BLaER1 (cell line): ENCODE measurements at regions not wholly inside any gene's neighbourhood (a gene's known extent, or its start where the extent isn't known, plus 50 kb on each side); places are given as distances from the start of the nearest gene placed in this dataset.

Source experiments
- H3K27ac ChIP-seq: shearing (Covaris generic); formaldehyde crosslinking; 2 replicates; pipeline ENCODE4 v1.8.1; 2022
- H3K27me3 ChIP-seq: shearing (Covaris generic); formaldehyde crosslinking; 2 replicates; pipeline ENCODE4 v1.8.1; 2022
- H3K36me3 ChIP-seq: shearing (Covaris generic); formaldehyde crosslinking; 2 replicates; pipeline ENCODE4 v1.8.1; 2022
- H3K4me1 ChIP-seq: shearing (Covaris generic); formaldehyde crosslinking; 2 replicates; pipeline ENCODE4 v1.8.1; 2022
- H3K4me2 ChIP-seq: shearing (Covaris generic); formaldehyde crosslinking; 2 replicates; pipeline ENCODE4 v1.8.1; 2022
- H3K4me3 ChIP-seq: shearing (Covaris generic); formaldehyde crosslinking; 2 replicates; pipeline ENCODE4 v1.8.1; 2022
- H3K9ac ChIP-seq: shearing (Covaris generic); formaldehyde crosslinking; 2 replicates; pipeline ENCODE4 v1.8.1; 2022
- H3K9me3 ChIP-seq: shearing (Covaris generic); formaldehyde crosslinking; 2 replicates; pipeline ENCODE4 v1.8.1; 2022
- H4K20me1 ChIP-seq: shearing (Covaris generic); formaldehyde crosslinking; 2 replicates; pipeline ENCODE4 v1.8.1; 2022
- Cebpa-rat ChIP-seq: shearing (Covaris generic); IDR thresholded peaks from 2 replicates; pipeline ENCODE4 v1.8.1; 2022

- H3K9me3 ChIP-seq, result no peaks in the 10 kb centered on the region
- no peak overlapping the region for H3K9ac ChIP-seq
- H3K4me1 ChIP-seq, result no peaks in the 10 kb centered on the region
- H3K27me3 ChIP-seq, result no peaks in the 10 kb centered on the region
- H3K4me2 ChIP-seq, result no peak overlapping the region
- no peak overlapping the region for H3K27ac ChIP-seq
- H3K36me3 ChIP-seq, result no peaks in the 10 kb centered on the region
- TF ChIP-seq Cebpa-rat, result no peak
- H3K4me3 ChIP-seq, result no peak overlapping the region
- H4K20me1 ChIP-seq, result no peaks in the 10 kb centered on the region
Measured at GRCh38 chr16:65497571-65497970, 375.7 kb upstream of the CDH11 start.

GRCh38 chr16:65495106-65495505 lies 373.2 kb upstream of the CDH11 start:
- H3K4me2 ChIP-seq, result no peak overlapping the region
- H3K4me1 ChIP-seq, result no peaks in the 10 kb centered on the region
- no peaks in the 10 kb centered on the region for H4K20me1 ChIP-seq
- TF ChIP-seq Cebpa-rat, result no peak
- H3K9me3 ChIP-seq, result no peaks in the 10 kb centered on the region
- no peak overlapping the region for H3K9ac ChIP-seq
- no peak overlapping the region for H3K4me3 ChIP-seq
- H3K27ac ChIP-seq, result no peak overlapping the region
- no peaks in the 10 kb centered on the region for H3K36me3 ChIP-seq
- H3K27me3 ChIP-seq, result no peaks in the 10 kb centered on the region

GRCh38 chr16:65494609-65495008 lies 372.7 kb upstream of the CDH11 start:
- H3K27ac ChIP-seq, result no peak overlapping the region
- no peaks in the 10 kb centered on the region for H4K20me1 ChIP-seq
- TF ChIP-seq Cebpa-rat, result no peak
- no peaks in the 10 kb centered on the region for H3K9me3 ChIP-seq
- no peak overlapping the region for H3K9ac ChIP-seq
- no peaks in the 10 kb centered on the region for H3K27me3 ChIP-seq
- no peaks in the 10 kb centered on the region for H3K4me1 ChIP-seq
- no peak overlapping the region for H3K4me3 ChIP-seq
- no peaks in the 10 kb centered on the region for H3K36me3 ChIP-seq
- H3K4me2 ChIP-seq, result no peak overlapping the region

- H3K27ac ChIP-seq, result no peak overlapping the region
- no peaks in the 10 kb centered on the region for H4K20me1 ChIP-seq
- TF ChIP-seq Cebpa-rat, result no peak
- H3K4me2 ChIP-seq, result no peak overlapping the region
- H3K36me3 ChIP-seq, result no peaks in the 10 kb centered on the region
- H3K27me3 ChIP-seq, result no peaks in the 10 kb centered on the region
- no peak overlapping the region for H3K9ac ChIP-seq
- no peaks in the 10 kb centered on the region for H3K9me3 ChIP-seq
- H3K4me3 ChIP-seq, result no peak overlapping the region
- no peaks in the 10 kb centered on the region for H3K4me1 ChIP-seq
Measured at GRCh38 chr16:65494080-65494479, 372.2 kb upstream of the CDH11 start.

- H3K27me3 ChIP-seq, result no peaks in the 10 kb centered on the region
- H3K27ac ChIP-seq, result no peak overlapping the region
- no peaks in the 10 kb centered on the region for H3K9me3 ChIP-seq
- TF ChIP-seq Cebpa-rat, result no peak
- H4K20me1 ChIP-seq, result no peaks in the 10 kb centered on the region
- H3K36me3 ChIP-seq, result no peaks in the 10 kb centered on the region
- H3K9ac ChIP-seq, result no peak overlapping the region
- no peak overlapping the region for H3K4me2 ChIP-seq
- no peaks in the 10 kb centered on the region for H3K4me1 ChIP-seq
- H3K4me3 ChIP-seq, result no peak overlapping the region
Measured at GRCh38 chr16:65490286-65490685, 368.4 kb upstream of the CDH11 start.

GRCh38 chr16:65489531-65490023 lies 367.7 kb upstream of the CDH11 start:
- Histone ChIP-seq H3K9ac (no peak overlapping the region), H3K27me3 (no peaks in the 10 kb centered on the region), H3K9me3 (no peaks in the 10 kb centered on the region), H3K4me2 (no peak overlapping the region), H3K36me3 (no peaks in the 10 kb centered on the region), H3K4me3 (no peak overlapping the region), H3K27ac (no peak overlapping the region), H3K4me1 (no peaks in the 10 kb centered on the region), H4K20me1 (no peaks in the 10 kb centered on the region)
- no peak for TF ChIP-seq Cebpa-rat

- Histone ChIP-seq H4K20me1 (no peaks in the 10 kb centered on the region), H3K4me3 (no peak overlapping the region), H3K9ac (no peak overlapping the region), H3K27ac (no peak overlapping the region), H3K4me1 (no peaks in the 10 kb centered on the region), H3K27me3 (no peaks in the 10 kb centered on the region), H3K9me3 (no peaks in the 10 kb centered on the region), H3K36me3 (no peaks in the 10 kb centered on the region), H3K4me2 (no peak overlapping the region)
- no peak for TF ChIP-seq Cebpa-rat
Measured at GRCh38 chr16:65487231-65487630, 365.4 kb upstream of the CDH11 start.

GRCh38 chr16:65481956-65482355 lies 360.1 kb upstream of the CDH11 start:
- H3K4me3 ChIP-seq, result no peak overlapping the region
- no peaks in the 10 kb centered on the region for H3K36me3 ChIP-seq
- no peaks in the 10 kb centered on the region for H3K4me1 ChIP-seq
- no peaks in the 10 kb centered on the region for H4K20me1 ChIP-seq
- no peak overlapping the region for H3K9ac ChIP-seq
- H3K27me3 ChIP-seq, result no peaks in the 10 kb centered on the region
- H3K4me2 ChIP-seq, result no peak overlapping the region
- H3K27ac ChIP-seq, result no peak overlapping the region
- H3K9me3 ChIP-seq, result no peaks in the 10 kb centered on the region
- no peak for TF ChIP-seq Cebpa-rat

- no peaks in the 10 kb centered on the region for H3K27me3 ChIP-seq
- no peak overlapping the region for H3K9ac ChIP-seq
- no peaks in the 10 kb centered on the region for H3K36me3 ChIP-seq
- no peak for TF ChIP-seq Cebpa-rat
- no peak overlapping the region for H3K27ac ChIP-seq
- H3K4me1 ChIP-seq, result no peaks in the 10 kb centered on the region
- H3K4me2 ChIP-seq, result no peak overlapping the region
- no peaks in the 10 kb centered on the region for H3K9me3 ChIP-seq
- no peaks in the 10 kb centered on the region for H4K20me1 ChIP-seq
- H3K4me3 ChIP-seq, result no peak overlapping the region
Measured at GRCh38 chr16:65480281-65481091, 358.6 kb upstream of the CDH11 start.

GRCh38 chr16:65476448-65476955 lies 354.6 kb upstream of the CDH11 start:
- no peak for TF ChIP-seq Cebpa-rat
- no peaks in the 10 kb centered on the region for H3K36me3 ChIP-seq
- no peaks in the 10 kb centered on the region for H3K27me3 ChIP-seq
- no peaks in the 10 kb centered on the region for H3K4me1 ChIP-seq
- no peaks in the 10 kb centered on the region for H4K20me1 ChIP-seq
- no peak overlapping the region for H3K27ac ChIP-seq
- no peak overlapping the region for H3K4me2 ChIP-seq
- no peaks in the 10 kb centered on the region for H3K9me3 ChIP-seq
- no peak overlapping the region for H3K9ac ChIP-seq
- H3K4me3 ChIP-seq, result no peak overlapping the region
